SK-N-MC (cell line): ENCODE measurements at regions not wholly inside any gene's neighbourhood (a gene's known extent, or its start where the extent isn't known, plus 50 kb on each side); places are given as distances from the start of the nearest gene placed in this dataset.
A peak's percentile ranks its signal among the peaks of the same experiment; 100 is the strongest.
"Not testable (repeated sequence)": the region's sequence is repeated elsewhere in the genome, so short reads cannot be mapped to it uniquely, and the experiment has no call there.

Experiments
- DNase-seq: peaks from one replicate; pipeline ENCODE4 v3.0.0-alpha.2; 2011; ENCODE audit warnings: low read depth, low spot score
- H3K27ac ChIP-seq: fragments of 200-600 bp; sonication (generic); 2 replicates; pipeline ENCODE4 v1.5.1; 2016; ENCODE audit warnings: mixed run types
- H3K36me3 ChIP-seq: fragments of 200-600 bp; sonication (generic); 2 replicates; pipeline ENCODE4 v1.6.1; 2017; ENCODE audit warnings: antibody characterized with exemption, low read length, mixed read lengths; ENCODE audit not compliant: insufficient read depth
- H3K4me3 ChIP-seq: fragments of 200-600 bp; sonication (generic); 2 replicates; pipeline ENCODE4 v1.5.1; 2016
- H3K9ac ChIP-seq: fragments of 200-600 bp; sonication (generic); 2 replicates; pipeline ENCODE4 v1.8.0; 2017; ENCODE audit warnings: mixed run types, mixed read lengths; ENCODE audit not compliant: insufficient read length
- H3K9me3 ChIP-seq: fragments of 200-600 bp; sonication (generic); 2 replicates; pipeline ENCODE4 v1.6.1; 2017; ENCODE audit warnings: low read depth, mild to moderate bottlenecking, antibody characterized with exemption, low read length, moderate library complexity, mixed read lengths
- EZH2 ChIP-seq: fragments of 200-600 bp; sonication (generic); IDR thresholded peaks from one replicate; pipeline ENCODE4 v1.6.1; 2017; ENCODE audit warnings: antibody characterized with exemption
- FOXP2 ChIP-seq: optimal IDR thresholded peaks from 2 replicates; pipeline ENCODE3; 2011; ENCODE audit warnings: mild to moderate bottlenecking, moderate library complexity; ENCODE audit not compliant: insufficient read depth; ENCODE audit errors: extremely low read length, control extremely low read depth
- POLR2AphosphoS5 ChIP-seq: IDR thresholded peaks from 2 replicates; pipeline ENCODE4 v1.6.1; 2012; ENCODE audit warnings: mild to moderate bottlenecking, low read depth, low read length, borderline replicate concordance

- Histone ChIP-seq H3K9ac (no peak overlapping the region), H3K9me3 (no peaks in the 10 kb centered on the region), H3K27ac (peak overlapping the region; percentile 17; the same call in 1 of the 2 replicates), H3K4me3 (peak overlapping the region; percentile 12), H3K36me3 (no peaks in the 10 kb centered on the region)
- no peak for TF ChIP-seq FOXP2
- no peak for TF ChIP-seq POLR2AphosphoS5
- no peak for TF ChIP-seq EZH2
- peak; percentile 8 for DNase-seq
These were observed 1233.0 kb upstream of the NRXN1 start for GRCh38 chr2:52264911-52265310.

- no peak for DNase-seq
- H3K9me3 ChIP-seq, result no peaks in the 10 kb centered on the region
- no peaks in the 10 kb centered on the region for H3K36me3 ChIP-seq
- H3K9ac ChIP-seq, result no peak overlapping the region
- TF ChIP-seq EZH2, result no peak
- no peak for TF ChIP-seq FOXP2
- no peak for TF ChIP-seq POLR2AphosphoS5
- peak overlapping the region; percentile 17; the same call in 1 of the 2 replicates for H3K27ac ChIP-seq
- no peak overlapping the region; the same call in 1 of the 2 replicates for H3K4me3 ChIP-seq
These were observed 1232.6 kb upstream of the NRXN1 start for GRCh38 chr2:52264488-52264887.

- Histone ChIP-seq H3K9ac (no peak overlapping the region), H3K4me3 (no peak overlapping the region), H3K27ac (no peak overlapping the region; the same call in 1 of the 2 replicates), H3K9me3 (no peaks in the 10 kb centered on the region), H3K36me3 (no peaks in the 10 kb centered on the region)
- TF ChIP-seq FOXP2 (no peak), EZH2 (no peak), POLR2AphosphoS5 (no peak)
- DNase-seq, result no peak
These were observed 1229.0 kb upstream of the NRXN1 start for GRCh38 chr2:52260904-52261303.

GRCh38 chr2:52258967-52259366 is 1227.0 kb upstream of the NRXN1 start:
- not testable (repeated sequence) for H3K9me3 ChIP-seq, H3K4me3 ChIP-seq, H3K36me3 ChIP-seq, DNase-seq, H3K9ac ChIP-seq, H3K27ac ChIP-seq

- no peaks in the 10 kb centered on the region for H3K36me3 ChIP-seq
- no peak for TF ChIP-seq EZH2
- DNase-seq, result no peak
- H3K4me3 ChIP-seq, result no peak overlapping the region
- H3K9me3 ChIP-seq, result no peaks in the 10 kb centered on the region
- H3K27ac ChIP-seq, result no peak overlapping the region
- no peak overlapping the region for H3K9ac ChIP-seq
These were observed 1226.1 kb upstream of the NRXN1 start for GRCh38 chr2:52258038-52258437.

GRCh38 chr2:52253416-52253980 is 1221.6 kb upstream of the NRXN1 start:
- Histone ChIP-seq H3K36me3 (no peaks in the 10 kb centered on the region), H3K9me3 (no peaks in the 10 kb centered on the region), H3K9ac (no peak overlapping the region), H3K27ac (no peak overlapping the region), H3K4me3 (no peak overlapping the region)
- TF ChIP-seq FOXP2 (no peak), POLR2AphosphoS5 (no peak), EZH2 (no peak)
- no peak for DNase-seq

- Histone ChIP-seq H3K9me3 (no peaks in the 10 kb centered on the region), H3K36me3 (no peaks in the 10 kb centered on the region), H3K9ac (no peak overlapping the region), H3K27ac (no peak overlapping the region), H3K4me3 (no peak overlapping the region)
- no peak for DNase-seq
- TF ChIP-seq POLR2AphosphoS5 (no peak), EZH2 (no peak), FOXP2 (no peak)
These were observed 1206.8 kb upstream of the NRXN1 start for GRCh38 chr2:52238782-52239181.

GRCh38 chr2:52222128-52222527 is 1190.2 kb upstream of the NRXN1 start:
- no peaks in the 10 kb centered on the region for H3K9me3 ChIP-seq
- H3K9ac ChIP-seq, result no peak overlapping the region
- H3K27ac ChIP-seq, result no peak overlapping the region
- no peak for DNase-seq
- no peak for TF ChIP-seq FOXP2
- TF ChIP-seq EZH2, result no peak
- TF ChIP-seq POLR2AphosphoS5, result no peak
- H3K36me3 ChIP-seq, result no peaks in the 10 kb centered on the region
- H3K4me3 ChIP-seq, result no peak overlapping the region

GRCh38 chr2:52220393-52220792 is 1188.5 kb upstream of the NRXN1 start:
- Histone ChIP-seq H3K9ac (no peak overlapping the region), H3K36me3 (no peaks in the 10 kb centered on the region), H3K27ac (no peak overlapping the region), H3K4me3 (no peak overlapping the region), H3K9me3 (no peaks in the 10 kb centered on the region)
- TF ChIP-seq POLR2AphosphoS5 (no peak), FOXP2 (no peak), EZH2 (no peak)
- DNase-seq, result no peak
